HFFc6 (cell line): ENCODE measurements at regions not wholly inside any gene's neighbourhood (a gene's known extent, or its start where the extent isn't known, plus 50 kb on each side); places are given as distances from the start of the nearest gene placed in this dataset.

Experiments used
- DNase-seq: peaks from one replicate; pipeline ENCODE4 v3.0.0-alpha.2; 2018
- H3K27ac Mint-ChIP-seq: 2 replicates; pipeline ENCODE4 v1.8.0; 2020; ENCODE audit warnings: mild to moderate bottlenecking, mixed read lengths
- H3K27me3 Mint-ChIP-seq: 2 replicates; pipeline ENCODE4 v1.8.0; 2021; ENCODE audit warnings: mild to moderate bottlenecking, moderate library complexity, mixed read lengths; ENCODE audit not compliant: insufficient read depth
- H3K36me3 Mint-ChIP-seq: 2 replicates; pipeline ENCODE4 v1.8.0; 2021; ENCODE audit warnings: low read depth, mixed read lengths
- H3K4me1 Mint-ChIP-seq: 2 replicates; pipeline ENCODE4 v1.8.0; 2020; ENCODE audit warnings: low read depth, mixed read lengths
- H3K4me3 Mint-ChIP-seq: 2 replicates; pipeline ENCODE4 v1.8.0; 2020; ENCODE audit warnings: mild to moderate bottlenecking, moderate library complexity, mixed read lengths
- H3K9me3 Mint-ChIP-seq: 2 replicates; pipeline ENCODE4 v1.8.0; 2020; ENCODE audit warnings: mild to moderate bottlenecking, mixed read lengths
- CTCF ChIP-seq: fragments of 200-600 bp; sonication (generic); IDR thresholded peaks from 2 replicates; pipeline ENCODE4 v1.5.0; 2021; ENCODE audit warnings: antibody characterized with exemption, mild to moderate bottlenecking

GRCh38 chr20:55882286-55882685 is 123.0 kb downstream of the CBLN4 start:
- Mint-ChIP-seq H3K27ac (no peak overlapping the region), H3K36me3 (no peaks in the 10 kb centered on the region), H3K4me3 (no peak overlapping the region), H3K27me3 (peaks cover 1% of the 10 kb centered on the region; the same call in 1 of the 2 replicates), H3K9me3 (peaks cover 38% of the 10 kb centered on the region), H3K4me1 (no peaks in the 10 kb centered on the region)
- no peak for DNase-seq
- no peak for TF ChIP-seq CTCF

GRCh38 chr20:55881204-55881603 is 124.1 kb downstream of the CBLN4 start:
- Mint-ChIP-seq H3K9me3 (peaks cover 38% of the 10 kb centered on the region), H3K27me3 (peaks cover 1% of the 10 kb centered on the region; the same call in 1 of the 2 replicates), H3K36me3 (no peaks in the 10 kb centered on the region), H3K4me1 (no peaks in the 10 kb centered on the region), H3K4me3 (no peak overlapping the region), H3K27ac (no peak overlapping the region)
- DNase-seq, result no peak
- no peak for TF ChIP-seq CTCF

DNA sequence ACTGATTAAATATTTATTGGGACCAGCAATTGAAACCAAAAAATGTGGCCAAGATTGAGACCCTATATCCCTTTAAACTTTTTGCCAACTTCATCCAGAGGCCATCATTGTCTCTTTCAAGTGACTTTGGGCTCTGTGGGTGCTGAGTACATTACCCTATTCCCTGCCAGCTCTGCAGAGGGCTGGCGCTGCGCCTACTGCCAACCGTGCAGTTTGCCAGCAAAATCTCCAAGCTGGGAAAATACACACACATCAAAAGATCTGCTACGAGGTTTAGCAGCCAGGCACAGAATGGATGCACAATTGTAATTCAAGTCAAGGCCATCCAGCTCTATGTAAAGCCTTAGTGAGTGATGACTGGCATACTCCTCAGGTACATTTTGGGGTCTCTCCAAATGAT is 125.0 kb downstream of the CBLN4 start:
- no peak for DNase-seq
- no peak overlapping the region for H3K4me3 Mint-ChIP-seq
- H3K4me1 Mint-ChIP-seq, result no peaks in the 10 kb centered on the region
- peaks cover 38% of the 10 kb centered on the region for H3K9me3 Mint-ChIP-seq
- H3K36me3 Mint-ChIP-seq, result no peaks in the 10 kb centered on the region
- peaks cover 1% of the 10 kb centered on the region; the same call in 1 of the 2 replicates for H3K27me3 Mint-ChIP-seq
- no peak overlapping the region for H3K27ac Mint-ChIP-seq
- no peak for TF ChIP-seq CTCF

DNA sequence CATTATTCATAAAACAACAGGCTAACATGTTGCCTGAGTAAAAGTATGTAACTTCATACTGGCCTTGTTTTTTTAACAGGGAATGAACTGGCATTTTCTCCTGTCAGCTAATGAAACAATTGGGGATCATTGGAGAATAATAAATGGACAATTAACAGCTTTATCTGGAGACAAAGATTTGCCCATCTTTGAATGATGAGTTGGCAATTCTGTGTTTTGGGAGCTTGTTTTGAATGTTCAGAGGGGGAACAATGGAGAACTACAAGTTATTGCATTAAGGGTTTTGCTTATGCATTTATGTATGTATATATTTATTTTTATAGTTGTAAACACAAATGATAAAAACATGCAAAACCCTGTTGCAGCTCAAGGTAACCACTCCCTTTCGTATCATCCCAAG is 150.3 kb downstream of the CBLN4 start:
- Mint-ChIP-seq H3K4me3 (no peak overlapping the region), H3K27me3 (no peaks in the 10 kb centered on the region), H3K4me1 (no peaks in the 10 kb centered on the region), H3K36me3 (no peaks in the 10 kb centered on the region), H3K27ac (no peak overlapping the region), H3K9me3 (peaks cover 22% of the 10 kb centered on the region)
- no peak for TF ChIP-seq CTCF
- DNase-seq, result no peak

GRCh38 chr20:55830121-55830827 is 175.0 kb downstream of the CBLN4 start:
- H3K36me3 Mint-ChIP-seq, result no peaks in the 10 kb centered on the region
- no peaks in the 10 kb centered on the region for H3K4me1 Mint-ChIP-seq
- H3K4me3 Mint-ChIP-seq, result no peak overlapping the region
- no peak for TF ChIP-seq CTCF
- no peak overlapping the region for H3K27ac Mint-ChIP-seq
- H3K27me3 Mint-ChIP-seq, result no peaks in the 10 kb centered on the region
- no peak for DNase-seq
- peaks cover 49% of the 10 kb centered on the region for H3K9me3 Mint-ChIP-seq
